Keratinocyte (primary cell): ENCODE measurements at regions not wholly inside any gene's neighbourhood (a gene's known extent, or its start where the extent isn't known, plus 50 kb on each side); places are given as distances from the start of the nearest gene placed in this dataset.

Experiments
- DNase-seq: peaks from one replicate; pipeline ENCODE4 v3.0.0-alpha.2; 2011; ENCODE audit warnings: low read depth, missing footprints, low spot score
- FAIRE-seq: peaks from 2 replicates; lab custom pipeline; 2011; peaks lifted over from hg19 to GRCh38; lab: Jason Lieb, UNC
- H2AFZ ChIP-seq: 2 replicates; pipeline ENCODE4 v1.6.0; 2012; ENCODE audit warnings: low read length, control low read depth, inconsistent platforms; ENCODE audit not compliant: control insufficient read depth
- H3K27ac ChIP-seq: 2 replicates; pipeline ENCODE4 v1.5.1; 2011; ENCODE audit warnings: low read length; ENCODE audit not compliant: control insufficient read depth, insufficient read depth
- H3K27me3 ChIP-seq: 3 replicates; pipeline ENCODE4 v1.6.0; 2011; ENCODE audit warnings: low read length; ENCODE audit not compliant: control insufficient read depth, insufficient read depth; ENCODE audit errors: extremely low read depth
- H3K36me3 ChIP-seq, 2 experiments: 2 replicates in 1 of 2; 3 replicates in 1 of 2; pipeline ENCODE4 v1.5.1; 2011; ENCODE audit warnings: low read length in 2 of 2, mild to moderate bottlenecking in 1 of 2; ENCODE audit not compliant: control insufficient read depth in 2 of 2, insufficient read depth in 2 of 2; ENCODE audit errors: extremely low read depth in 1 of 2
- H3K4me1 ChIP-seq: 3 replicates; pipeline ENCODE4 v1.5.1; 2011; ENCODE audit warnings: low read length; ENCODE audit not compliant: control insufficient read depth, insufficient read depth; ENCODE audit errors: extremely low read depth
- H3K4me2 ChIP-seq: 3 replicates; pipeline ENCODE4 v1.6.0; 2011; ENCODE audit warnings: low read depth, low read length; ENCODE audit not compliant: control insufficient read depth, insufficient read depth; ENCODE audit errors: extremely low read depth
- H3K4me3 ChIP-seq, 3 experiments: fragments of 200-600 bp in 1 of 3; sonication (generic) in 1 of 3; 2 replicates in 2 of 3; 3 replicates in 1 of 3; pipeline ENCODE4 v1.5.1; 2011 to 2016; ENCODE audit warnings: low read length in 3 of 3, mild to moderate bottlenecking in 3 of 3, control low read depth in 2 of 3, inconsistent platforms in 1 of 3, low read depth in 1 of 3, mixed read lengths in 1 of 3, mixed run types in 1 of 3, moderate library complexity in 1 of 3; ENCODE audit not compliant: control insufficient read depth in 2 of 3, insufficient read depth in 2 of 3; ENCODE audit errors: extremely low read depth in 1 of 3
- H3K79me2 ChIP-seq: 2 replicates; pipeline ENCODE4 v1.6.0; 2012; ENCODE audit warnings: low read length; ENCODE audit not compliant: control insufficient read depth, insufficient read depth
- H3K9ac ChIP-seq: 3 replicates; pipeline ENCODE4 v1.6.0; 2011; ENCODE audit warnings: low read length; ENCODE audit not compliant: control insufficient read depth, insufficient read depth; ENCODE audit errors: extremely low read depth
- H3K9me1 ChIP-seq: 3 replicates; pipeline ENCODE4 v1.6.0; 2011; ENCODE audit warnings: low read length; ENCODE audit not compliant: control insufficient read depth, insufficient read depth; ENCODE audit errors: extremely low read depth
- H3K9me3 ChIP-seq: 2 replicates; pipeline ENCODE4 v1.5.1; 2012; ENCODE audit warnings: low read depth, low read length; ENCODE audit not compliant: control insufficient read depth
- H4K20me1 ChIP-seq: 3 replicates; pipeline ENCODE4 v1.6.0; 2011; ENCODE audit warnings: low read length; ENCODE audit not compliant: control insufficient read depth, insufficient read depth; ENCODE audit errors: extremely low read depth
- EZH2 ChIP-seq: IDR thresholded peaks from one replicate; pipeline ENCODE4 v1.6.1; 2012; ENCODE audit warnings: inconsistent platforms, mild to moderate bottlenecking, low read length, moderate library complexity
- dilution Hi-C: fragments of 300-500 bp; cut with MboI; formaldehyde crosslinking; loops from one replicate; pipeline ENCODE4 v1.7.0; 2020; ENCODE audit warnings: low sequenced_read_pairs; ENCODE audit not compliant: extremely low pct_ligation_motif_present
- TF ChIP-seq, protein P1 (sequence below), 3 experiments: IDR thresholded peaks in 1 of 3; conservative IDR thresholded peaks in 1 of 3; optimal IDR thresholded peaks in 1 of 3; 2 replicates in 2 of 3; 3 replicates in 1 of 3; pipeline versions ENCODE3 to v1.5.1; 2011; ENCODE audit warnings: low read length in 3 of 3, mild to moderate bottlenecking in 3 of 3, moderate library complexity in 2 of 3, control low read depth in 1 of 3, inconsistent platforms in 1 of 3; ENCODE audit not compliant: insufficient read depth in 2 of 3; ENCODE audit errors: extremely low read depth in 1 of 3

DNA sequence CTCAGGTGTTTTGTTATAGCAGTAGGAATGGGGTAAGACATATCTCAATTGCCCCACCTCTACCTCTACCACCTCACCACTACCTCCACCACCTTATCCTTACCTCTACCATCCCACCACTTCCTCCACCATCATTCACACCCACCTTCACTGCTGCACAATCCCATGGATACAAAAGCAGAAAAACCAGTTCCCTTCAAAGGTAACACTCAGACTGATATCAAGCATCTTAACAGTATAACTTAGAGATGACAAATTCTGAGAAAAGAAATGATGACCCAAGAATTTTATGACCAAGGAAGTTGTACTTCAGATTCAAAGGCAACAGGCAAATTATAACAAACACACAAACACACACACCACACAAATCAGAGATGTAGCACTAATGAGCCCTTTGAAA lies 189.4 kb downstream of the NUAK1 start:
- H2AFZ ChIP-seq, result no peak overlapping the region
- H3K36me3 ChIP-seq, result no peaks in the 10 kb centered on the region
- peaks cover 6% of the 10 kb centered on the region for H3K4me1 ChIP-seq
- DNase-seq (no peak), FAIRE-seq (no peak)
- TF ChIP-seq EZH2, result no peak
- TF ChIP-seq, protein P1, sequence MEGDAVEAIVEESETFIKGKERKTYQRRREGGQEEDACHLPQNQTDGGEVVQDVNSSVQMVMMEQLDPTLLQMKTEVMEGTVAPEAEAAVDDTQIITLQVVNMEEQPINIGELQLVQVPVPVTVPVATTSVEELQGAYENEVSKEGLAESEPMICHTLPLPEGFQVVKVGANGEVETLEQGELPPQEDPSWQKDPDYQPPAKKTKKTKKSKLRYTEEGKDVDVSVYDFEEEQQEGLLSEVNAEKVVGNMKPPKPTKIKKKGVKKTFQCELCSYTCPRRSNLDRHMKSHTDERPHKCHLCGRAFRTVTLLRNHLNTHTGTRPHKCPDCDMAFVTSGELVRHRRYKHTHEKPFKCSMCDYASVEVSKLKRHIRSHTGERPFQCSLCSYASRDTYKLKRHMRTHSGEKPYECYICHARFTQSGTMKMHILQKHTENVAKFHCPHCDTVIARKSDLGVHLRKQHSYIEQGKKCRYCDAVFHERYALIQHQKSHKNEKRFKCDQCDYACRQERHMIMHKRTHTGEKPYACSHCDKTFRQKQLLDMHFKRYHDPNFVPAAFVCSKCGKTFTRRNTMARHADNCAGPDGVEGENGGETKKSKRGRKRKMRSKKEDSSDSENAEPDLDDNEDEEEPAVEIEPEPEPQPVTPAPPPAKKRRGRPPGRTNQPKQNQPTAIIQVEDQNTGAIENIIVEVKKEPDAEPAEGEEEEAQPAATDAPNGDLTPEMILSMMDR (optimal IDR thresholded peaks at IDR 0.05 in 1 of 3, IDR thresholded peaks at IDR 0.05 in 1 of 3, conservative IDR thresholded peaks at IDR 0.05 in 1 of 3; ENCODE audit: extremely low read depth in 1 of 3, insufficient read depth in 2 of 3, low read length in 3 of 3), result no peak
- H3K9me1 ChIP-seq, result no peaks in the 10 kb centered on the region
- no peaks in the 10 kb centered on the region for H3K27me3 ChIP-seq
- no peaks in the 10 kb centered on the region for H3K9me3 ChIP-seq
- no peak overlapping the region for H3K4me2 ChIP-seq
- no peak overlapping the region for H3K27ac ChIP-seq
- H3K9ac ChIP-seq, result no peak overlapping the region
- no peaks in the 10 kb centered on the region for H4K20me1 ChIP-seq
- H3K4me3 ChIP-seq, result no peak overlapping the region
- dilution Hi-C loops, result no loop called here
- no peaks in the 10 kb centered on the region for H3K79me2 ChIP-seq

DNA sequence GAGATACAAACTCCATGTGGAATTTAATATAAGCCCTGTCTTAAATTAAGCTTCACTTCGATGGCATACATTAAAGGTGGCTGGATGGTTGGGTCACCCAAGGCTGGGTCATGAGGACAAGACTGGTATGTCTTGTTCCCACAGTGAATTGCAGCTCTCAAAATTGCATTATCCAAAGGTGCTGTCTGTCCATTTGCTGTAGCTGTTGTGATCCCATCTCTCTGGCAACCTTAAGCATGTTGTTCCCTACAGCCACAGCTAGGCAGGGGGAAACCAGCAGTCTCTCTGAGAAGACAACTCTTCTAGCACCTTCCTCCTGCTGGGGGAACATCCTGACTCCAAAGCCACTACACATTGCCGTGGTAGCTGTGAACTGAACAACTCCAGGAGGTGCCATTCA lies 187.0 kb downstream of the NUAK1 start:
- no peak for DNase-seq
- Histone ChIP-seq H2AFZ (no peak overlapping the region), H3K36me3 (no peaks in the 10 kb centered on the region), H3K9me3 (no peaks in the 10 kb centered on the region), H4K20me1 (no peaks in the 10 kb centered on the region), H3K4me2 (no peak overlapping the region), H3K4me1 (peaks cover 17% of the 10 kb centered on the region), H3K79me2 (no peaks in the 10 kb centered on the region), H3K4me3 (no peak overlapping the region), H3K9me1 (no peaks in the 10 kb centered on the region), H3K9ac (no peak overlapping the region), H3K27me3 (no peaks in the 10 kb centered on the region), H3K27ac (no peak overlapping the region)
- dilution Hi-C loops, result no loop called here
- FAIRE-seq, result no peak
- TF ChIP-seq EZH2, result no peak
- TF ChIP-seq, protein P1 (optimal IDR thresholded peaks at IDR 0.05 in 1 of 3, IDR thresholded peaks at IDR 0.05 in 1 of 3, conservative IDR thresholded peaks at IDR 0.05 in 1 of 3; ENCODE audit: extremely low read depth in 1 of 3, insufficient read depth in 2 of 3, low read length in 3 of 3), result no peak
